Left ventricle myocardium inferior (tissue), 1 donor: ENCODE measurements at regions not wholly inside any gene's neighbourhood (a gene's known extent, or its start where the extent isn't known, plus 50 kb on each side); places are given as distances from the start of the nearest gene placed in this dataset.
A peak's percentile ranks its signal among the peaks of the same experiment; 100 is the strongest.

Experiments used
- DNase-seq: peaks from one replicate; pipeline ENCODE4 v3.0.0-alpha.2; 2020
- H3K27ac ChIP-seq: fragments of 200-600 bp; replicated peaks from 2 replicates; pipeline ENCODE4 v1.8.0; 2021
- H3K27me3 ChIP-seq: fragments of 200-600 bp; 2 replicates; pipeline ENCODE4 v1.8.0; 2021; ENCODE audit warnings: low read depth
- H3K36me3 ChIP-seq: fragments of 200-600 bp; 2 replicates; pipeline ENCODE4 v1.8.0; 2021
- H3K4me1 ChIP-seq: fragments of 200-600 bp; 2 replicates; pipeline ENCODE4 v1.8.0; 2021
- H3K4me3 ChIP-seq: fragments of 200-600 bp; 2 replicates; pipeline ENCODE4 v1.8.0; 2021; ENCODE audit warnings: mild to moderate bottlenecking, moderate library complexity
- H3K9me3 ChIP-seq: fragments of 200-600 bp; replicated peaks from 2 replicates; pipeline ENCODE4 v1.8.0; 2021
- CTCF ChIP-seq: fragments of 200-600 bp; IDR thresholded peaks from 2 replicates; pipeline ENCODE4 v1.8.0; 2021; ENCODE audit warnings: antibody characterized with exemption, mild to moderate bottlenecking, borderline replicate concordance
- intact Hi-C: fragments of 100-400 bp; cut with micrococcal nuclease; formaldehyde crosslinking; loops from one replicate; pipeline ENCODE4 v1.11.0; 2022
- donor health status: DM: no; HTN: yes; CAD: no; lungs with severe emphysema.

- no peaks in the 10 kb centered on the region for H3K36me3 ChIP-seq
- no peak overlapping the region for H3K4me3 ChIP-seq
- TF ChIP-seq CTCF = no peak
These were observed 299.5 kb upstream of the KLF3 start for GRCh38 chr4:38364383-38364963.

GRCh38 chr4:38365261-38365660 is 298.7 kb upstream of the KLF3 start:
- Histone ChIP-seq H3K4me1 (peaks cover 21% of the 10 kb centered on the region), H3K4me3 (no peak overlapping the region)

More at GRCh38 chr4:38364383-38364963, 299.5 kb upstream of the KLF3 start:
- Histone ChIP-seq H3K27me3 (no peaks in the 10 kb centered on the region), H3K4me1 (peaks cover 21% of the 10 kb centered on the region), H3K9me3 (no peaks in the 10 kb centered on the region), H3K27ac (no peak overlapping the region)
- DNase-seq = no peak
- intact Hi-C loops = no loop called here

GRCh38 chr4:38365748-38366310 is 298.2 kb upstream of the KLF3 start:
- H3K27ac ChIP-seq = peak overlapping the region; percentile 36
- intact Hi-C loops = no loop called here

More at GRCh38 chr4:38365261-38365660, 298.7 kb upstream of the KLF3 start:
- no peak overlapping the region for H3K27ac ChIP-seq
- intact Hi-C loops = no loop called here
- DNase-seq = no peak
- no peaks in the 10 kb centered on the region for H3K9me3 ChIP-seq
- H3K27me3 ChIP-seq = no peaks in the 10 kb centered on the region
- H3K36me3 ChIP-seq = no peaks in the 10 kb centered on the region
- no peak for TF ChIP-seq CTCF

GRCh38 chr4:38366456-38366855 is 297.5 kb upstream of the KLF3 start:
- Histone ChIP-seq H3K27ac (peak overlapping the region; percentile 36), H3K4me3 (no peak overlapping the region), H3K4me1 (peaks cover 27% of the 10 kb centered on the region), H3K9me3 (no peaks in the 10 kb centered on the region), H3K36me3 (no peaks in the 10 kb centered on the region), H3K27me3 (no peaks in the 10 kb centered on the region)
- intact Hi-C loops = no loop called here
- peak; percentile 19 for DNase-seq
- no peak for TF ChIP-seq CTCF

More at GRCh38 chr4:38365748-38366310, 298.2 kb upstream of the KLF3 start:
- Histone ChIP-seq H3K36me3 (no peaks in the 10 kb centered on the region), H3K9me3 (no peaks in the 10 kb centered on the region), H3K4me1 (peaks cover 21% of the 10 kb centered on the region), H3K4me3 (no peak overlapping the region), H3K27me3 (no peaks in the 10 kb centered on the region)
- no peak for TF ChIP-seq CTCF
- DNase-seq = no peak

GRCh38 chr4:38366997-38367396 is 297.0 kb upstream of the KLF3 start:
- H3K4me3 ChIP-seq = no peak overlapping the region
- H3K9me3 ChIP-seq = no peaks in the 10 kb centered on the region
- no peak for TF ChIP-seq CTCF
- no peaks in the 10 kb centered on the region for H3K36me3 ChIP-seq
- intact Hi-C loops = no loop called here
- H3K4me1 ChIP-seq = peaks cover 29% of the 10 kb centered on the region
- no peaks in the 10 kb centered on the region for H3K27me3 ChIP-seq
- DNase-seq = no peak
- H3K27ac ChIP-seq = peak overlapping the region; percentile 36
